HG02981 (cell line): ENCODE measurements at regions not wholly inside any gene's neighbourhood (a gene's known extent, or its start where the extent isn't known, plus 50 kb on each side); places are given as distances from the start of the nearest gene placed in this dataset.
"Not testable (repeated sequence)": the region's sequence is repeated elsewhere in the genome, so short reads cannot be mapped to it uniquely, and the experiment has no call there.

Source experiments
- ATAC-seq: cut with Tn5 transposase; IDR thresholded peaks from one replicate; pipeline ENCODE4 v1.9.1; 2021; ENCODE audit warnings: mild to moderate bottlenecking, moderate library complexity; ENCODE audit not compliant: unreplicated experiment

GRCh38 chr20:47980336-47981177, 195.3 kb upstream of the SULF2 start:
- ATAC-seq = no peak

GRCh38 chr20:47979361-47980095, 194.2 kb upstream of the SULF2 start:
- not testable (repeated sequence) for ATAC-seq

GRCh38 chr20:47978428-47979120, 193.3 kb upstream of the SULF2 start:
- ATAC-seq = not testable (repeated sequence)

GRCh38 chr20:47977789-47978252, 192.5 kb upstream of the SULF2 start:
- ATAC-seq = not testable (repeated sequence)

GRCh38 chr20:47977017-47977788, 191.9 kb upstream of the SULF2 start:
- not testable (repeated sequence) for ATAC-seq

GRCh38 chr20:47974234-47974878, 189.1 kb upstream of the SULF2 start:
- no peak for ATAC-seq

- ATAC-seq = no peak
These were observed 188.4 kb upstream of the SULF2 start for GRCh38 chr20:47973519-47974233.

DNA sequence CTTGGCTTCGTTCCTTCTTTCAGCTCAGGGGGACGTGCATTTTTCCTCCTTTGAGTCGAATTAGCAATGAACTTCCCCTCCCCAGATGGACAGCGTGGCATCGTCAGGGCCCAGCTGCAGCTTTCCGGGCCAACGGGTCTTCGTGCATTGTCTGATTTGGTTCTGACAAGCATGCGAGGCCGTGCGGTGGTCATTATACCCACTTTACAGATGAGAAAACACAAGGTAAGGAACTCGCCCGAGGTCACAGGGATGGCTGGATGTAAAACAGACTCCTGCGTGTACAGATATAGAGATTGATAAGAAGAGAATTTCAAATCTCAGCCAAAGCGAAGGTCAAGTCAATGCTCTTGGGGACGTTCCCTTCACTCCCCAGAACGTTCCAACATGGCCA, 187.6 kb upstream of the SULF2 start:
- ATAC-seq = no peak

DNA sequence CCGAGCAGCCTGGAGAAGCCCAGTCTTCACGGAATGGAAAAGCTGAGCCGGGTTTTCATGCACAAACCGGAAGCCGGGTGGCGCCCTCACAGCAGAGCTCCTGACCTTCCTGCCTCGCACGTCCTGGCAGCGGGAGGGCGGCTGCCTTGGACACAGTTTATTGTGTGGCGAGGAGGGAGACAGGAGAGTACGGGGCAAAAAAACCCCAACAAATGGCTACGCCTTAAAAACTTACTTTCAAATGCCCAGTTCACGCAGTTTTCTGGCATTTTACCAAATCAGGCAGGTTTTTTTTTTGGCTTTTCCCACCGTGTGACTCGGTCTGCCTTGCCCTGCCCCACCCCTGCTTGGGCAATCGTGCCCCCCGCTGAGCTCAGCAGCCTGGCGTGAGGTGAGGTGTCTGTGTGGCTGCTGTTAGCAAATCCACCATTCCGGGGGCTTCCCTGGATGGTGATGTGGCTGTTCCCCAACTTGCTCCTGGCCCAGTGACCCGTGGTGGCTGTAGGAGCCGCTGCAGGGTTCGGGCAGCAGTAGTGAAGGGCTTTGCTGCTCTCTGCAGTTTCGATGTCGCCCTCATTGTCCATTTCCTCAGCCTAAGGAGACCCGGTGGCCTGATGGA, 187.1 kb upstream of the SULF2 start:
- ATAC-seq = not testable (repeated sequence)

- ATAC-seq = no peak
These were observed 185.9 kb upstream of the SULF2 start for GRCh38 chr20:47971058-47971791.

DNA sequence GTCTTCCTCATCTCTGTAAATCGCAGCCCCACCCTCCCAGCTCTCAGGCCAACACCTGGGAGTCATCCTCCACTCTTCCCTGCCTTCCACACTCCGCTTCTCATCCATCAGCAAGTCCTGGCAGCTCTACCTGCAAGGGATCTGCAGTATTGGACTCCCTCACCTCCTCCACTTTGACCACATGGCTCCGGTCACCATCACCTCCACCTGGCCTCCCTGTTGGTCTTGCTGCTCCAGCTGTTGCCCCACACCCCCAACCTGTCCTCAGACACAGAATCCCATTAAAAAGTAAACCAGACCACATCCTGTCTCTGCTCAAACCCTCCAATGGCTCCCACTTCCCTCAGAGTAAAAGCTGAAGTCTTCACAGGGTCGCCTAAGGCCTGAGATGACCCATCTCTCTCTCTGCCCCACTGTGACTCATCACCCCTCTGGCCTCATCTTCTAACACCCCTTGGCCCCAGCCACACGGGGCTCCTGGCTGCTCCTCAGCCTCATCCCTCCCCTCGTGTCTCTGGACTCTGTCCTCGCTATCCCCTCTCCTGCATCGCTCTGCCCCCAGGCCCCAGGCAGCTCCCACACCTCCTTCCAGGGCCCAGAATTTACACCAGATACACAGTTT, 185.1 kb upstream of the SULF2 start:
- ATAC-seq = no peak

GRCh38 chr20:47969426-47969825, 184.1 kb upstream of the SULF2 start:
- no peak for ATAC-seq

GRCh38 chr20:47968541-47969310, 183.4 kb upstream of the SULF2 start:
- no peak for ATAC-seq

DNA sequence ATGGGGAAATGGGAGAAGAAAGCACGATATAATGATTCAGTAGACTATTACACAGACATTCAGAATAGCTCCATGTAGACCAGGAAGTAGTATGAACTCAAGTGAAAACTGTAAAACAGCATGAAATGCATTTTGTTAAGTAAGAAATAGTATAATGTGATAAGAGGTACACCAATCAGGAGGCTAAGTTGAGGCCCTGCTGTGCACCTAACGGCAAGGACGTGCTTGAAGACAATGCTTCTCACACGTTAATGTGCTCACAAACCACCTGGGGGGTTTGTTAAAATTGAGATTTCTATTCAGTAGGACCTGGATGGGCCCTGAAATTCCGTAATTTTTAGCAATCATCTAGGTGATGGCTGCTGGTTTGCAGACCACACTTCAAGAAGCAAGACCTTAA, 178.9 kb upstream of the SULF2 start:
- no peak for ATAC-seq

- no peak for ATAC-seq
These were observed 177.7 kb upstream of the SULF2 start for GRCh38 chr20:47963022-47963421.

GRCh38 chr20:47962286-47962963, 177.1 kb upstream of the SULF2 start:
- no peak for ATAC-seq
